GM18511 (cell line): ENCODE measurements at regions not wholly inside any gene's neighbourhood (a gene's known extent, or its start where the extent isn't known, plus 50 kb on each side); places are given as distances from the start of the nearest gene placed in this dataset.
"Not testable (repeated sequence)": the region's sequence is repeated elsewhere in the genome, so short reads cannot be mapped to it uniquely, and the experiment has no call there.

Experiments
- ATAC-seq: cut with Tn5 transposase; IDR thresholded peaks from one replicate; pipeline ENCODE4 v1.9.1; 2021; ENCODE audit warnings: mild to moderate bottlenecking, moderate library complexity; ENCODE audit not compliant: unreplicated experiment

- ATAC-seq = no peak
These were observed 1219.7 kb downstream of the OLFM4 start for GRCh38 chr13:54248306-54248705.

GRCh38 chr13:54261856-54262255 is 1233.2 kb downstream of the OLFM4 start:
- ATAC-seq = no peak

- ATAC-seq = no peak
These were observed 1235.3 kb downstream of the OLFM4 start for GRCh38 chr13:54263868-54264267.

- not testable (repeated sequence) for ATAC-seq
These were observed 1238.6 kb downstream of the OLFM4 start for GRCh38 chr13:54267253-54267668.

GRCh38 chr13:54268013-54268695 is 1239.5 kb downstream of the OLFM4 start:
- not testable (repeated sequence) for ATAC-seq

GRCh38 chr13:54287062-54287764 is 1258.6 kb downstream of the OLFM4 start:
- no peak for ATAC-seq

GRCh38 chr13:54301085-54301484 is 1272.5 kb downstream of the OLFM4 start:
- no peak for ATAC-seq

GRCh38 chr13:54305377-54305776 is 1276.8 kb downstream of the OLFM4 start:
- ATAC-seq = no peak

GRCh38 chr13:54312885-54313284 is 1284.3 kb downstream of the OLFM4 start:
- no peak for ATAC-seq

GRCh38 chr13:54317722-54318121 is 1289.1 kb downstream of the OLFM4 start:
- ATAC-seq = no peak

GRCh38 chr13:54337540-54337939 is 1308.9 kb downstream of the OLFM4 start:
- ATAC-seq = no peak

- ATAC-seq = no peak
These were observed 1318.9 kb downstream of the OLFM4 start for GRCh38 chr13:54347531-54347930.

- ATAC-seq = no peak
These were observed 1327.6 kb downstream of the OLFM4 start for GRCh38 chr13:54356209-54356608.

- ATAC-seq = no peak
These were observed 1328.2 kb downstream of the OLFM4 start for GRCh38 chr13:54356849-54357248.

- ATAC-seq = no peak
These were observed 1328.8 kb downstream of the OLFM4 start for GRCh38 chr13:54357284-54357933.

- no peak for ATAC-seq
These were observed 1332.8 kb downstream of the OLFM4 start for GRCh38 chr13:54361460-54361859.

GRCh38 chr13:54366728-54367127 is 1338.1 kb downstream of the OLFM4 start:
- no peak for ATAC-seq

- ATAC-seq = no peak
These were observed 1339.1 kb downstream of the OLFM4 start for GRCh38 chr13:54367639-54368271.

GRCh38 chr13:54368387-54368786 is 1339.8 kb downstream of the OLFM4 start:
- ATAC-seq = no peak

GRCh38 chr13:54373211-54373610 is 1344.6 kb downstream of the OLFM4 start:
- no peak for ATAC-seq

- ATAC-seq = no peak
These were observed 1350.8 kb downstream of the OLFM4 start for GRCh38 chr13:54379461-54379860.
